ENCODE measurements at regions not wholly inside any gene's neighbourhood (a gene's known extent, or its start where the extent isn't known, plus 50 kb on each side); places are given as distances from the start of the nearest gene placed in this dataset.

GRCh38 chr11:30684772-30685171, 98.6 kb upstream of the MPPED2 start:
- TF ChIP-seq CTCF (conservative IDR thresholded peaks at IDR 0.05; ENCODE audit: low read depth, low read length) = no peak
- TF ChIP-seq EZH2 (IDR thresholded peaks at IDR 0.05; ENCODE audit: low read length, unreplicated experiment) = no peak
- no peak for TF ChIP-seq EZH2phosphoT487 (IDR thresholded peaks at IDR 0.05; ENCODE audit: borderline replicate concordance, low read length)

All from PC-3 (cell line).